ENCODE measurements at regions not wholly inside any gene's neighbourhood (a gene's known extent, or its start where the extent isn't known, plus 50 kb on each side); places are given as distances from the start of the nearest gene placed in this dataset.

DNA sequence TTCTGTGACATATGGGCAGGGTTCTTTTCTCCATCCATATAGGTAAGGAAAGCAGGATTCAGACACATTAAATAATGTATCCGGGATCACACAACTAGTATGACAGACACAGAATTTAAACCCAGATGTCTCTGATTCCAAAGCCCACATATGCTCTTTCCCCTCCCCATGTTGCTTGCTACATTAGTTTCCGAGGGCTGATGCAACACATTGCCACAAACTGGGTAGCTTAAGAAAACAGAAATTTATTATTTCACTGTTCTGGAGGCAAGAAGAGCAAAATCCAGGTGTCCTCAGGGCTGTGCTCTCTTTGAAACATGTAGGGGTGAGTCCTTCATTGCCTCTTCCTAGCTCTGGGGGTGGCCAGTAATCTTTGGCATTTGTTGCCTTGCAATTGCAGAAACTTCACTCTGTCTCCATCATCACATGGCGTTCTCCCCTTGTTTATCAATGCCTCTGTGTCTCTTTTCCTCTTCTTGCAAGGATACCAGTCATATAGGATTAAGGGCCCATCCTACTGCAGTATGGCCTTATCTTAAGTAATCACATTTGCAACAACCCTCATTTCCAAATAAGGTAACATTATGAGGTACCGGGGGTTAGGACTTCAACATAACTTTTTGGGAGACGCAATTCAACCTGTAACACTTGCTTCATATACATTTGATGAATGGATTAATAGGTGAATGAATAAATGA is 83.0 kb upstream of the CCND2 start:
- TF ChIP-seq, protein P1, sequence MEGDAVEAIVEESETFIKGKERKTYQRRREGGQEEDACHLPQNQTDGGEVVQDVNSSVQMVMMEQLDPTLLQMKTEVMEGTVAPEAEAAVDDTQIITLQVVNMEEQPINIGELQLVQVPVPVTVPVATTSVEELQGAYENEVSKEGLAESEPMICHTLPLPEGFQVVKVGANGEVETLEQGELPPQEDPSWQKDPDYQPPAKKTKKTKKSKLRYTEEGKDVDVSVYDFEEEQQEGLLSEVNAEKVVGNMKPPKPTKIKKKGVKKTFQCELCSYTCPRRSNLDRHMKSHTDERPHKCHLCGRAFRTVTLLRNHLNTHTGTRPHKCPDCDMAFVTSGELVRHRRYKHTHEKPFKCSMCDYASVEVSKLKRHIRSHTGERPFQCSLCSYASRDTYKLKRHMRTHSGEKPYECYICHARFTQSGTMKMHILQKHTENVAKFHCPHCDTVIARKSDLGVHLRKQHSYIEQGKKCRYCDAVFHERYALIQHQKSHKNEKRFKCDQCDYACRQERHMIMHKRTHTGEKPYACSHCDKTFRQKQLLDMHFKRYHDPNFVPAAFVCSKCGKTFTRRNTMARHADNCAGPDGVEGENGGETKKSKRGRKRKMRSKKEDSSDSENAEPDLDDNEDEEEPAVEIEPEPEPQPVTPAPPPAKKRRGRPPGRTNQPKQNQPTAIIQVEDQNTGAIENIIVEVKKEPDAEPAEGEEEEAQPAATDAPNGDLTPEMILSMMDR (conservative IDR thresholded peaks at IDR 0.05; ENCODE audit: low read length), result no peak
- TF ChIP-seq EZH2phosphoT487 (IDR thresholded peaks at IDR 0.05; ENCODE audit: borderline replicate concordance, low read depth, low read length), result no peak
